SH-SY5Y (cell line): ENCODE measurements at regions not wholly inside any gene's neighbourhood (a gene's known extent, or its start where the extent isn't known, plus 50 kb on each side); places are given as distances from the start of the nearest gene placed in this dataset.

Source experiments
- GATA2 ChIP-seq: IDR thresholded peaks from 2 replicates; pipeline ENCODE4 v1.6.1; 2011; ENCODE audit warnings: mild to moderate bottlenecking, low read depth, low read length
- GATA3 ChIP-seq: IDR thresholded peaks from 2 replicates; pipeline ENCODE4 v1.6.1; 2011; ENCODE audit warnings: low read depth, mild to moderate bottlenecking, low read length, moderate library complexity

DNA sequence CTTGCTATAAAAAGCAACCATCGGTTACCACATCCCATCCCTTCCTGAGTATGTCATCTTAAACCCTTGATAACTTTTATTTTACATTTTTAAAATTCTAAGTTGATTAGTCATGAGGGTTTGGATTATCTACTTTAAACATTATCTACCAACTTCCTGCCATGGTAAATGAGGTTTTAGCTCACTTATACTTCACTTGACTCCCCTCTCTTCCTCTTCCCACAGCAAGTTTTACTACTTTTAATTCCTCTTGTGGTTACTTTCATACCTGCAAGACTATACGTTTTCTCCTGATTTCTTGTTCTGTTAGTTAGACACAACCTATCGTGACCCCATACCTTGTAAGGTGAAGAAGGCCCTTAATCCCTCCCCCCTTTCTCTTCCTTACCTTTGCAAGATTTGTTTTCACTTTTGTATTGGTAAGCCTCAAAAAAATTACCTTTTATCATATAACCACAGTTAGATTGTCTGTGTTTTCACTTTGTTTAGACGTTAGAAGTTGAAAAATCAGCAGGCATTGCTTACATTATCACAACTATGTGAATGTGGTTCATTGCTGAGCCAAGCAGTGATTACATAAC lies 60.1 kb upstream of the OGFRL1 start:
- TF ChIP-seq GATA2 (no peak), GATA3 (no peak)

DNA sequence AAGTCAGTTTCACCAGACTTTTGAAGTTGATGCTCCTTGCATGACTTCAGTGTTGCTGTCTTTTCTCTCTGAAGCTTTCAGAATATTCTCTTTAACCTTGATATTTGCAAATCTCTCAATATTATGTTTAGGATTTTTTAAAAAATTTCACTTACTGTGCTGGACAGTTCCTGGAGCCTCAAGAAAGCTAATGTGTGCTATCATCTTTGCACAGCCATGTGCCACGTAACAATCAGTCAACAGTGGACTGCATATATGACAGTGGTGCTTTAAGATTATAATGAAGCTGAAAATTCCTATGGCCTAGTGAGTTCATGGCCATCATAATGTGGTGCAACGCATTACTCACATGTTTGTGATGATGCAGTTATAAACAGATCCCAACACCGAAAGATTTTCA lies 59.1 kb upstream of the OGFRL1 start:
- TF ChIP-seq GATA2 (no peak), GATA3 (no peak)

DNA sequence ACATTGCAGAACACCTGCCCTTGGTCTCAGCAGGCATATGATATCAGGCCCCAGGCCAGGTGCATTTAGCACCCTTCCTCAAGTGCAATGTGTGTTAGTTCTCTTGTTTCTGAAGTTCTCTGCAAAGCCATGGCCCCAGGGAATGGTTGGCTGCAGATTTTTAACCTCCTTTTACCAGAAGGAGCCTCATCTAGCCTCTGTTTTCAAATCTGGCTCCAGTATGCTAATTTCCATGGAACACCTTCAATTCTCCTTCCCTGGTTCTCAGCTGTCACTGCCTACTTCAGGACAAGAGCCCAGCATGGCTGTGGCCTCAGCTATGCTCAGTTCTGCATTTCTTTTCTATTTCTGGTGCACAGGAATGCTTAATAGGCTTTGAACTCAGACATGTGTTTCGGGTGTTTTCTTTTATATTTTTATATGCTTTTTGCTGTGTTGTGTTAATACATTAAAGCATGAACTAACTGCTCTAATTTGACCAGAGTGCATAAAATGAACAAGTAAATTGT lies 51.6 kb upstream of the OGFRL1 start:
- TF ChIP-seq GATA3, result no peak
- no peak for TF ChIP-seq GATA2

DNA sequence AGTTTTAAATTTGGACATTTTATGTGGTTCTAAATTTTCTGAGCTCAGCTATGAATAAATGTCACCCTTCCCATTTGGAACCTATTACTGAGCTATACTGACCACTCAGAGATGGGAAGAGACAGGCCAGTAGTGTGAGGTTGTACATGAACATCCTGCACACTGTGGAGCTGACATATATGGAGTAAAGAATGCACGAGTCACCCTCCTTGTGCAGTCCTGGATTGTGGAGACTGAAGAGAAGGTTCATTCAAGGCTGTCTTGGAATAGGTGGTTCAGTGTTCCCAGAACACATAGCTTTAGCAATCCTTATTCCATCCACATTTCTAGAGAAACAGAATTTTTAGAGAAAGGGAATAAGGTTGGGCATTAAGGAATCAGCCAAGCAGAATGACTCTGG lies 50.3 kb upstream of the OGFRL1 start:
- TF ChIP-seq GATA3, result no peak
- TF ChIP-seq GATA2, result no peak
